Activated naive CD4-positive, alpha-beta T cell treated with anti-CD3 and anti-CD28 coated beads, Interleukin-2, amount 50 U/mL, for 72 hours (primary cell): ENCODE measurements at regions not wholly inside any gene's neighbourhood (a gene's known extent, or its start where the extent isn't known, plus 50 kb on each side); places are given as distances from the start of the nearest gene placed in this dataset.
A peak's percentile ranks its signal among the peaks of the same experiment; 100 is the strongest.

ENCODE experiments used
- ATAC-seq, 2 donors: fragments of 150-1000 bp; cut with Tn5 transposase; 2 replicates each; pipeline ENCODE4 v1.10.0; 2021; ENCODE audit warnings: mild to moderate bottlenecking in 2 of 2, moderate library complexity in 2 of 2
- DNase-seq, 2 donors: peaks; one replicate each; pipeline ENCODE4 v3.0.0; 2021 to 2022; ENCODE audit warnings: low spot score in 2 of 2
- H3K27ac Mint-ChIP-seq, 2 donors: one replicate each; pipeline ENCODE4 v1.8.0; 2022; ENCODE audit warnings: mild to moderate bottlenecking in 2 of 2, mixed read lengths in 2 of 2
- H3K36me3 Mint-ChIP-seq, 2 donors: one replicate each; pipeline ENCODE4 v1.8.0; 2022; ENCODE audit warnings: mixed read lengths in 2 of 2
- H3K9me3 Mint-ChIP-seq, 2 donors: one replicate each; pipeline ENCODE4 v1.8.0; 2022; ENCODE audit warnings: mixed read lengths in 2 of 2

DNA sequence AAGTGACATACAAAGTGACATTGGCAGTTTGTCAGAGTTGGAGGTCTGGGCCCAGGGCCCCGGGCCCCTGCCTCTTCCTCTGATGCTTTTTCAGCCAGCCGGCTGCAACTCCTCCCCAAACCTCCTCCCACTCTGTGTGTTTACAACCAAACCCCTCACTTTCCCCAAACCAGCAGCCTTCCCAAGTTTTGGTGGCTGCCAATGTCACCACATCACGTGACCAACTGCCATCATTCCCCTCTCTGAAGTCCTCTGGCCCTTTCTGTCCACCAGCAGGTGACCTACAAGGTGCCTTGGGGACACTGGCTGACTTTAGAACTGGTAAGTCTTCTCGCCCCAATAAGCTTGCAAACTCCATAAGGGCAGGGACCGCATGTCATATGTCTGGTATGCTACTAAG is 357.7 kb downstream of the BCOR start:
- no peak for DNase-seq
- Mint-ChIP-seq H3K36me3 (no peaks in the 10 kb centered on the region), H3K9me3 (no peaks in the 10 kb centered on the region), H3K27ac (no peak overlapping the region)
- ATAC-seq: no peak

DNA sequence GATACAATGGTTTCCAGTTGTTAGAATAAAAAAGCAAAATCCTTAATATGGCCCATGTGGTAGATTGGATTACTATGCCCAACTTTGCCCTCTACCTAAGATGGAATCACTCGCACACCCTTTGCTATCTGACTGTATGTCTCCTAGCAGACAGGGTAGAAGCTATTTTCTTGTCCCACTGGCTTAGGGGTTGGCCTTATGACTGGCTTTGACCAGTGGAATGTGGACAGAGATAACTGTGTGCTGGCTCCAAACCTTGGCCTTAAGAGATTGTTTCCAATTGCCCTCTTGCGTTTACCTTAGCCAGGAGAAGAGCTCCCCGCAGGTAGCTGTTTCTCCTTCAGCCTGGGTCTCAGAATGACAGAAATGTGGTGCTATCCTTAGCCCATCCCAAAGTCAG is 355.9 kb downstream of the BCOR start:
- ATAC-seq: no peak
- Mint-ChIP-seq H3K27ac (no peak overlapping the region), H3K9me3 (no peaks in the 10 kb centered on the region), H3K36me3 (no peaks in the 10 kb centered on the region)
- DNase-seq: no peak

DNA sequence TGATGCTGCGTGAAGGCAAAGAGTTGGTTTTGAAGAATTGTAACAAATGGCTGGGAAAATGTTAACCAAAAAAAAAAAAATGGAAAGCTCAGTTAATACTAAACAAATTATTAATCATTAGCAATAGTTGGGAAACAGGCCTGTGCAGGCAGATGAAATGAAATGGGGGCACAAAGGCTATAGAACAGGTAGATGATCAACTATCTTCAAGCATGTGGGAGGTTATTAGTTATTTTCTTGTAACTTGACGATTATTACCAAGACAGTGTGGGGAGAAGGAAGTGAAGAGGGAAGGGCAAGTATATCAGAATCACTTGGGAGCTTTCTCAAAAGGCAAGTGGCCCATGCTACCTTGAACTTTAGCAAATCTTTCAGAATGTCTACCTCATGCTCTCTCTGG is 351.9 kb downstream of the BCOR start:
- Mint-ChIP-seq H3K9me3 (no peaks in the 10 kb centered on the region), H3K27ac (no peak overlapping the region), H3K36me3 (no peaks in the 10 kb centered on the region)
- DNase-seq (no peak), ATAC-seq (no peak)

DNA sequence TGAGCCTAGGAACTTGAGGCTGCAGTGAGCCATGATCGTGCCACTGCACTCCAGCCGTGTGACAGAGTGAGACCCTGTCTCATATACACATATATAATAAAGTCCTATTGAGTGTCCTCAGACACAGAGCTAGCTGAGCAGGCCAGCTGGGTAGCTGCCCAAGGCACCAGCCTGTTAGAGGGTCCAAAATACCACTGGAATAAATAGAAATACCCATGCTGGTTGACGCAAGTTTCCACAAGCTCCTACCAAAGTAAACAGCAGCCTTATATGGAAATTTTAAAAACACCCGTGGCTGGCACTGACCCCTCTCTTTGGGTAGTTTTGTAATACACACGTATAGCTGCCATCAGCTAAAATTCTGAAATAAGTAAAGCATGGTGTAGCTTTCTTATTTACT is 348.6 kb downstream of the BCOR start:
- DNase-seq (no peak), ATAC-seq (no peak)
- no peaks in the 10 kb centered on the region for H3K36me3 Mint-ChIP-seq
- H3K9me3 Mint-ChIP-seq: no peaks in the 10 kb centered on the region
- H3K27ac Mint-ChIP-seq: no peak overlapping the region

DNA sequence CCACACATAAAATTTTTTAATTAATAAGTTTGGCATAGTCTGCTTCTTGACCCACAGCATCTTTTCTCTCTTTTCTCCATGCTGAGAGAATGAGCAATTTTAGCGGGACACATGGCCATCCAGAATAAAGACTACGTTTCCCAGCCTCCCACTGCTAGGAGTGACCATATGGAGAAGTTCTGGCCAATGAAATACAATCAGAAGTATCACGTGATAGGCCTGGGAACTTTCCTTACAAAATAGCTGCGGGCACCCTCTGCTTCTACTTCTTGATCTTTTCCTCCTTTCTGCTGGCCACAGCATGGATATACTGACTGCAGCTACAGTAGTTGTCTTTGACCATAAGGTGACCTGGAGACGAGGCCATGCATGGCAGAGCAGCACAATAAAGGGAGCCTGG is 348.0 kb downstream of the BCOR start:
- Mint-ChIP-seq H3K9me3 (no peaks in the 10 kb centered on the region), H3K36me3 (no peaks in the 10 kb centered on the region), H3K27ac (no peak overlapping the region)
- DNase-seq (no peak), ATAC-seq (no peak)

DNA sequence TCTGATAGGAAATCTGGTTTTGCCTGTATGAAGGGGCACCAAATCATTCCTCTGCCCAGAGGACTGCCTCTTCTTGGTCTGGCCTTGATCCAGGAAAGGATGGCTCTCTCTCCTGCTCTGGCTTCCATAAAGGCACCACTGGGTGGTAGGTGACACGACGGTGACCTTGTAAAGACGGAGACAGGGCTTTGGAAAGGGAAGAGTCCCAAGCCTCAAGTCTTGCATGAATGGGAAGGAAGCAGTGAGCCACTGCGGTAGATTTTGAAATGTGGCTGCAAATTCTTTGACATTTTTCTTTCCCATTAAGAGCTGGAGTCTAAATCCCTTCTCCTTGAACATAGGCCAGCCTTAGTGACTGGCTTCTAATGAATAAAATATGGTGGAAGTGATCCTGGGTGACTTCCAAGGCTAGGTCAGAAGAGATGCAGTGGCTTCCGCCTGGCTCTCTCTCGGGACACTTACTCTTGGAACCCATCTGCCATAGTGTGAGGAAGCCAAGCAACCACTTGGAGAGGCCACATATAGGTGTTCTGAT is 347.4 kb downstream of the BCOR start:
- ATAC-seq: no peak
- DNase-seq: no peak
- H3K36me3 Mint-ChIP-seq: no peaks in the 10 kb centered on the region
- H3K9me3 Mint-ChIP-seq: no peaks in the 10 kb centered on the region
- no peak overlapping the region for H3K27ac Mint-ChIP-seq

DNA sequence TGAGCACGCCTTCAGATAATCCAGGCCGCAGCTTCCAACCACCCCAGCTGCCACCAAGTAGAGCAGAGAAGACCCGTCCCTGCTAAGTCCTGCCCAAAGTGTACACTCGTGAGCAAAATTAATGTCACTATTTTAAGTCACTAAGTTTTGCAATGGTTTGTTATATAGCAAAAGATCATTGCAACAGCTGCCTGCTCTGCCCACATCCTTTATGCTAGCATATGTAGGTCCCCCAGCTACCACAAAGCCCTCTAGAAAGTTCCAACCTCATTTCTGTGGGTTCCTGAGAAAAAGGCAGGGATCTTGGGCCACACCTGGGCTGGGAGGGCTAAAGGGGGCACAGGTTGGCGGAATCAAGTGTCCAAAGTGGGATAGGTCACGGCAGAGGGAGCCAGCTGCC is 346.9 kb downstream of the BCOR start:
- H3K36me3 Mint-ChIP-seq: no peaks in the 10 kb centered on the region
- DNase-seq: no peak
- no peak overlapping the region for H3K27ac Mint-ChIP-seq
- H3K9me3 Mint-ChIP-seq: no peaks in the 10 kb centered on the region
- no peak for ATAC-seq

DNA sequence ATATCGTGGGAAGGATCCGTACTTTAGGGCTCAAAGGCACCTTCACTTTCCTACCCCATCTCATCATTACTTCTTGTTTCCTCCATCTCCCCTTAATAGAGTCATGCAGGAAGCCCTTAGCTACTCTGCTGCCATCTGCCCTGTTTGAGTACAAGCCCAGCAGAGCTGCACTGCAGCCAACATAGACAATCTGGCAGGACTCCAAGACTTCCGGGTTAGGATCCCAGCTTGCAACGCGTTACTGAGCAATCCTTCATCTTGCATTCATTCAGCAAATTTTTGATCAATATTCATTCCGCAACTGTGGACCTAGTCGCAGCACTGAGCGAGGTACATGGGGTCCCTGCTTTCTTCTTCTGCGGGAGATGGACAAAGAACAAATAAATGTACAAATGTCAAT is 344.9 kb downstream of the BCOR start:
- ATAC-seq (no peak), DNase-seq (no peak)
- peak overlapping the region in 1 of 2 donors; percentile 69 for H3K27ac Mint-ChIP-seq
- no peaks in the 10 kb centered on the region for H3K36me3 Mint-ChIP-seq
- H3K9me3 Mint-ChIP-seq: no peaks in the 10 kb centered on the region

DNA sequence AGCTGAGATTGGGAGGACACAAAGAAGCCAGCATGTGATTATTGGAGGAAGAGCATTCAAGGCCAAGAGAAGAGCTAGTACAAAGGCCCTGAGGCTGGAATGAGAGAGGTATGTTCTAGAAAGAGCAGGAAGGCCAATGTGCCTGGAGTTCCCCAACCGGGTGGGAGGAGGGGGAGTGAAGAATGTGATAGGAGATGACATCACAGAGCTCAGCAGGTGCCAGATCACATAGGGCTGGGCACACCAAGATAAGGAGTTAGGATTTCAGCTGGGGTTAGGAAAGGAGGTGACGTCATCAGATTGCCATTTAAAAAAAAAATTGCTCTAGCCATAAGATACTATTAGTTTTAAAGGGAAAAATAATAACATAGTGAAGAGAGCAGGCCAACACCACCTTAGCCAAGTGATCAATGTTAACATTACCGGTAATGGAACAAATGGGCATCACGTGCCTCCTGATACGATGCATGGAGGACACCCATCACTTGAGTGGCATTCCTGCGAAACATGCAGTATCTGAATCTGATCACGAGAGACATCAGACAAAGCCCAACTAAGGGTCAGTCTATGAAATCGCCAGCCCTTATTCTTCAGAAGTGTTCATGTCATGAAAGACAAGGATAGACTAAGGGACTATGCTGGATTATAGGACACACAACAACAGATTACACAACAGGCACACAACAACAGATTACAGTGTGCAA is 344.3 kb downstream of the BCOR start:
- DNase-seq (no peak), ATAC-seq (no peak)
- no peaks in the 10 kb centered on the region for H3K9me3 Mint-ChIP-seq
- H3K27ac Mint-ChIP-seq: peak overlapping the region in 1 of 2 donors; percentile 69
- no peaks in the 10 kb centered on the region for H3K36me3 Mint-ChIP-seq

DNA sequence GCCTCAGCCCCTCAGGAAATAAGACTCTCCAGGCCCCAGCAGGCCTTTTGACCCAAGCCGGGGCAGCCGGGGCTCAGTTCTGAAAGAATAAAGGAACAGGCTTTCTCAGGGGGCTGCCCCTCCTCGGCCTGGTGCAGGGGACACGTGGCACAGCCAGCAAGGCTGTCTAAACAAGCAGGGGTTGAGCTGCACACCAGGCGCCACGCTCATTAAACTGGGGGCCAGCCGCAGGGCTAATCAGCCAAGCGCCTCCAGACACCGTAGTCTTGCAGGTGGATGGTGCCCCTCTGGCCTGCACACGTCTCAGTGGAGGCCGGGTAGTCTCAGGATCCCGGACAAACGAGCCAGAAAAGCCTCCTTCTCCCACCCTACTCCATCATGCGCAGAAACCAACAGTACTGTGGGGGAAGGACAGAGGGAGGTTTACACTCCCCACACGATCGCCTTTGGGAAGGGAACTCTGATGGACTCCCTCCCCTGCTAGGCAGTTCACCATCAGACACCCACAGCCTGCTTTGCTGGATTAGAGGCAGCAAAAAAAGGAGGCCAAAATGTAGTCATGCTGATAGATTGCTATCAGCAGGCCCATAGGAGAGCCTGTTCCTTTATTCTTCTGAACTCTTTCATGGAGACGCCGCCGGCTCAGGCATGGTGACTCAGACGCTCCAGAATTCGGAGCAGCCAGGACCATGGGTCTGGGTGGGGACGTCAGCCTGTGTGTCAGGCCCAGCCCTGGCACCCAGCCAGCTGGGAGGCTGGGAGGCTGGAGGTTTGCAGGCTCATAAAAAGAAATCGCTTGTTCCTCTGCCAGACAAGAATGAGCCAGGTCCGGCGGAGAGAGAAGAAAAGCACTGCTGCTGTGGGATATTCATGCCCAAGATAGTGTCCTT is 342.4 kb downstream of the BCOR start:
- ATAC-seq: no peak

DNA sequence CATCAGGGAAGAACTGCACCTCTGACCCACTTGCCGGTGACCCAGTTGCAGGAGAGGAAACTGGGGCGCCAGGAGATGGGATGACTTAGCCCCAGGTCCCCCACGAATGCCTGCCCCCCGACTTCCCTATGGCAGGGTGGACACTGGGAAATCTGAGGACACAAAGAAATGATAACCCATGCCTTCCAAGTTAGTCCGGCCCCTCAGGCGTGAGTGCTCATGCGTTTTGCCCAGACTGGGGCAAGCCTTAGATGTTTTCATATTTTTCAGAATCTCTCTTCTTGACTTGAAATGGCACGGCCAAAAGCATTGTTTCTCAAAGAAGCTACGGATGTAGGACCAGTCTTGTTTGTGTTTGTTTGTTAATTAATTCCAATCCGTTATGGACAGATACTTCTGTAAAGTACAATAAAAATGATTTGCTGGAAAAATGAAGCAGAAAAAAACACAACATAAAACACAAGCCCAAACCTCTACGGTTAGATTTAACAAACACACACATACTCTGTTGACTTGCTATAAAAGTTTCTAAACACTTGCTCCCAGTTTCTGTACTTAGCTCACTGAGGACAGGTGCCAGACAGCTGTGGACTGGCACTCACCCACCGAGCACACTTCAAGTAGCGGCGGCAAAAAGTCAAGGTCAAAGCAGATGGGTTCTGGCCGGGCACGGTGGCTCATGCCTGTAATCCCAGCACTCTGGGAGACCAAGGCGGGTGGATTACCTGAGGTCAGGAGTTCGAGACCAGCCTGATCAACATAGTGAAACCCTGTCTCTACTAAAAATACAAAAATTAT is 341.5 kb downstream of the BCOR start:
- Mint-ChIP-seq H3K27ac (no peak overlapping the region), H3K36me3 (no peaks in the 10 kb centered on the region), H3K9me3 (no peaks in the 10 kb centered on the region)
- ATAC-seq: no peak
- DNase-seq: no peak

More for the DNA sequence above, 342.4 kb downstream of the BCOR start:
- H3K36me3 Mint-ChIP-seq: no peaks in the 10 kb centered on the region
- H3K27ac Mint-ChIP-seq: no peak overlapping the region
- no peak for DNase-seq
- H3K9me3 Mint-ChIP-seq: no peaks in the 10 kb centered on the region

DNA sequence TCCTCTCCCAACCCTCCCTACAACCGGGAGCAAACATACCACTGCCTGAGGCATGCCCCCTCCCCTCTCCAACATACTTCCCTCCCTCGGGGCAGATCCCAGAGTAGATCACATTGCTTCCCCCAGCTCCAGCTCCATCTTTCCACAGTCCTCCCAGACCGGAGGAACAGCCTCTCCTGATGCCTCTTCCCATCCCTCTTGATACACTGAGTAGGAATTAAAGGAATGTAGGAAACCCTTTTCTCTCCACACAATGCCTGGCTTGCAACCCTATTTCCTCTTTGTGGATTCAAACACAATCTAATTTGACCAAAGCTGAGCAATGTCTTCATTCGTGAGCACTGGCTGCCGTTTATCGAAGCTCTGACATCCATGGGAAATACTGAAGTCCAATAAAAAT is 339.8 kb downstream of the BCOR start:
- DNase-seq: no peak
- no peak for ATAC-seq
- peak overlapping the region in 1 of 2 donors; percentile 55 for H3K27ac Mint-ChIP-seq
- H3K9me3 Mint-ChIP-seq: no peaks in the 10 kb centered on the region
- no peaks in the 10 kb centered on the region for H3K36me3 Mint-ChIP-seq

DNA sequence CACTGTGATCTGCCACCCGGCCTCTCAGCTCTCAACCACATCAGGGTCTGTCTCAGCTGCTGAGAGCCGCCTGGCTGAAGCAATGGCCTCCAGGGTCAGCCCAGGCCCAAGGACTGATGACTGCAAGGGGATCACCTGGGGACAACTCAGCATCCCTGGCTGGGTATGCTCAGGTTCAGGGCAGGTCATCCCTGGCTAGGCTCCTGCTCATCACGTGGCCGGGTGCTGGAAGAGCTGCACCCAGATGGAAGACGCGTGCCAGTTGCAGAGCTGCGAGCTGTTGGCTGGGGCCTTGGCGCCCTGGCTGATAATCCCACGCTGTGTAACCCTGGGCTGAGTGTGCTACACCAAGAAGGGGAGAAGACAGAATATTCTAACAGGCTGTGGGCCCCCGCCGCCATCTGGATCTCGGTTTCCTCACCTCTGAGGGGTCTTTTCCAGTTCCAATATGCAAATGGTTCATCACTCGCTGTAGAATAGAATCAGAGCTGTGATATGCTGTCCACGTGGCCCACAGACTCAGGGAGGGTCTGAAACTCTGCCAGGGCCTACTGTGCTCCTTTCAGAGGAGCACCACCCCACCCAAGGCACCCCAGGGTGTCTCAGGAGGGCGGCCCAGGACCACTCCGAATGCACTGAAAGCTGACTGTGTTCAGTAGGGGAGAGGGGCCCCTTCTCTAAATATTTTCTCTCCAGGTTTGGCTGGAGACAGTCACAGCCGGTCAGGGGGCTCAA is 338.8 kb downstream of the BCOR start:
- H3K27ac Mint-ChIP-seq: no peak overlapping the region
- ATAC-seq (no peak), DNase-seq (no peak)
- H3K9me3 Mint-ChIP-seq: no peaks in the 10 kb centered on the region
- H3K36me3 Mint-ChIP-seq: no peaks in the 10 kb centered on the region

DNA sequence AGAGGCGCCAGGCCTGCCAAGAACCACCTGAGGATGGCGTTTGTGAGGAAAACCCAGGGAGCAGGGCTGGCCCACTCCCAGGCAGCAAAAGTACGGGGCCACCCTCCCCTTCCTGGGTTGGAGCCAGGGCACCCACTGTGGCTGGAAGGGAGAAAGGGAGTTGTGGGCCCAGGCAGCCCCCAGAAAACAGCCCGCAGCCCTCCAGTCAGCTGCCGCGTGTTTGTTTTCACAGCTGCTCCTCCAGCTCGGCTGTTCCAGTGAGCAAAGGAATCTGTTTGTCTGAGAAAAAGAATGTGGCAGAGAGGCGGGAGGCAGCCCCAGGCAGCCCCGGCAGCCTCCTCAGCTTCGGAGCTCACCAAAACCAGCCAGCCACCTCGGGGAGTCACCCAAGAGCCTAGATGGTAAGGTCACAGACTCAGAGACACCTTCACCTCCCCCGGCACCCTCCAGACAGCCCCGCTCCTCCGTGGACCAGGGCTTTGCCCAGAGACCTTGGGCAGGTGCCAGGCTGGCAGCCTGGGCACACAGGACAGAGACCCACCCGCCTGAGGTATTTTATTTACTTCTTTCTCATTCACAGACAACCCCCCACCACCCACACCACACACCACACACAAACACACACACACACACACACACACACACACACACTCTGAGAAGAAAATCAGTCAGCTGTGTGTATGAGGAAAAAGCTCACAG is 338.1 kb downstream of the BCOR start:
- Mint-ChIP-seq H3K27ac (no peak overlapping the region), H3K9me3 (no peaks in the 10 kb centered on the region), H3K36me3 (no peaks in the 10 kb centered on the region)
- DNase-seq (no peak), ATAC-seq (no peak)

DNA sequence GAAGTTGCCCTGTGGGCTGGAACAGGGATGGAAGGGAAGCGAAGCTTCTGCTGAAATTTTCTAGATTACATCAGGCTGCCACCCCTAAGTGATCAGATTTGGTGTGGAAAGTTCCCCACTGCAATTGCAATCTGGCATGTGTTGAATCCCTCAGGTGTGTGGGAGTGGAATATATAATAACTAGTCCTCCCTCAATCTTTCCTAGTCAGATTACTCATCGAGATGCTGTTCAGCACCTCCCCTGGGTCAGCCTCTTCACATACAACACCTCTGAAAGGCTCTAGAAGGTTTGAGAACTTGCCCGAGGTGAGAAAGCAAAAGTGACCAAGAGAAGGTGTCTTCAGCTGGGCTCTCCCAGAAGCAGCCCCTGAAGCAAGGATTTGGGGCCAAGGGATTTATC is 336.8 kb downstream of the BCOR start:
- DNase-seq (no peak), ATAC-seq (peak; percentile 75 to 92)
- Mint-ChIP-seq H3K36me3 (no peaks in the 10 kb centered on the region), H3K9me3 (no peaks in the 10 kb centered on the region), H3K27ac (peak overlapping the region; percentile 60 to 75)
